WI38 (cell line): ENCODE measurements at regions not wholly inside any gene's neighbourhood (a gene's known extent, or its start where the extent isn't known, plus 50 kb on each side); places are given as distances from the start of the nearest gene placed in this dataset.

Source experiments
- H3K4me3 ChIP-seq: 2 replicates; pipeline ENCODE4 v1.5.1; 2011; ENCODE audit warnings: low read depth, mild to moderate bottlenecking, control low read depth, low read length
- TF ChIP-seq, protein P1 (sequence below): IDR thresholded peaks from 2 replicates; pipeline ENCODE4 v1.5.1; 2012; ENCODE audit warnings: low read depth, mild to moderate bottlenecking, control low read depth, low read length

DNA sequence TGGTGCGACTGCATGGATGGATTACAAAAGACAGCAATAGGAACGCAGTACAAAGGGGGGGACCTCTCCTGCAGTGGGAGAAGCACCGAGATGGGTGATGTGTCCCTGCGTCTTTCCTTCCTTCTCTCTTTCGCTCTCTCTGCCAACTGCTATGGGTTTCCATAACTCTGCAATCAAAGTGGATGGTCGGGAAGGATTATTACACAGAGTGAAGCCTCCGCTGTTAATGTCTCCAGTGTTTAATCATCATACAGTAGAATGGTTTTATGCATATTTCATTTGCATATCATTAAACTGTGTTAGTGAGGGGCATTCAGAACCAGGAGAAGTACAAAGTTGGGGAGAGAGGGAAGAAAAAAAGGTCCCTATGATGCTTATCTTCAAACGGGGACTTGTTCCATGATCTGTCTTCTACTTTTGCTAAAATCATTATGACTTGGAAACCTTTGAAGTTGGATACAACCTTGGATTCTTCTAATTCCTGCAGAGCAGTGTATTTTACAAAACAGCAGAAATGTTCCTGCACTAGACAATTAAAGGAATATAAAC is 255.9 kb upstream of the PMFBP1 start:
- TF ChIP-seq, protein P1, sequence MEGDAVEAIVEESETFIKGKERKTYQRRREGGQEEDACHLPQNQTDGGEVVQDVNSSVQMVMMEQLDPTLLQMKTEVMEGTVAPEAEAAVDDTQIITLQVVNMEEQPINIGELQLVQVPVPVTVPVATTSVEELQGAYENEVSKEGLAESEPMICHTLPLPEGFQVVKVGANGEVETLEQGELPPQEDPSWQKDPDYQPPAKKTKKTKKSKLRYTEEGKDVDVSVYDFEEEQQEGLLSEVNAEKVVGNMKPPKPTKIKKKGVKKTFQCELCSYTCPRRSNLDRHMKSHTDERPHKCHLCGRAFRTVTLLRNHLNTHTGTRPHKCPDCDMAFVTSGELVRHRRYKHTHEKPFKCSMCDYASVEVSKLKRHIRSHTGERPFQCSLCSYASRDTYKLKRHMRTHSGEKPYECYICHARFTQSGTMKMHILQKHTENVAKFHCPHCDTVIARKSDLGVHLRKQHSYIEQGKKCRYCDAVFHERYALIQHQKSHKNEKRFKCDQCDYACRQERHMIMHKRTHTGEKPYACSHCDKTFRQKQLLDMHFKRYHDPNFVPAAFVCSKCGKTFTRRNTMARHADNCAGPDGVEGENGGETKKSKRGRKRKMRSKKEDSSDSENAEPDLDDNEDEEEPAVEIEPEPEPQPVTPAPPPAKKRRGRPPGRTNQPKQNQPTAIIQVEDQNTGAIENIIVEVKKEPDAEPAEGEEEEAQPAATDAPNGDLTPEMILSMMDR: no peak
- no peak overlapping the region for H3K4me3 ChIP-seq

DNA sequence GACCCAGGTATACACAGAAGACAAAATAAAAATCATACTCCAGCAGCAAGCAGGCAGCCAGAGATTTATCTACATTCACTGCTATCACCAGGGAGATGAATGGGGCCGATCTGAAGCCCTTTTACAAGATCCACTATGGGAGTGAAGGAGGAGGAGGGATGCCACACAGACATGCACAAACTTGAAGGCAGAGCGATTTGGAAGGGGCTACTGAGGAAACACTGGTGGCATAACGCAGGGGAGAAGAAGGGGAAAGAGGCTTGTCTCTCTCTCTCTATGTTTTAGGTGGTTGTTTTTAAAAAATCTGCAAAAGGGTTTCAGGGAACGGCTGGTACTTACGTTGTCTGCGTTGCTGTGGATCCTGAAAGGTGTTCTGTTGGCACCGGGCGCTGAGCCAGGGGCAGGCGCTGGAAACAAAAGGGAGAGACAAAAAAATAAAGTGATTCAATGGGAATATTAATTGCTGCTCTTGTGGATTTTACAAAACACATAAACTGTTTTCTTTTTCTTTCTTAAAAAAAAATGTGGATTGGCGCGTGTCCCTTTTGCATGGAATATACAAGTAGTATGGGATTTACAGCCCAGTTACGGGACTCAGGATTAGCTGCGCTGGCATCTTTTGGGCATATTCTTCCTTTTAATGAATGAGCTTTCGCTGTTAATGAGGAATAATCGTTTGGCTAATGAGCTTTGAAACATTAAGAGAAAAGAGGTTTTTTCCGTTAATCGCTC is 255.3 kb upstream of the PMFBP1 start:
- H3K4me3 ChIP-seq: no peak overlapping the region
- TF ChIP-seq, protein P1: no peak

DNA sequence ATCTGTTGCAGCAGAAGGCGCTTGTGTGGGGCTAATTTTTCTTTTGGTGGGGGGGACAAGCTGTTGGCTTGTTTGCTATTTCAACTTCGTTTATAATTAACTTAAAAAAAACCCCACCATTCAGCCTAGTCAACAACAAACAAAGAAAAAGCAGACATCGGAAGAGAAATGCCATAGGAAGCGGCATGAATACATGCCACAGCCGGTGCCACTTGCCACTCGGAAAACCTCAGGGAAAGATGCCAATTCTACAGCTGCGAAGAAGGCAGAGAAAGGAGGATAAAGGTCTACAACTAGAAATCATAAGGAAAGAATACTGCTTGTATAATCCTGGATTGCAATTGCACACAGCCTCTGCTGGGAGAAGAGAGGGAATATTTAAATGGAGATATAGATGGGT is 254.4 kb upstream of the PMFBP1 start:
- no peak overlapping the region for H3K4me3 ChIP-seq
- TF ChIP-seq, protein P1: no peak

DNA sequence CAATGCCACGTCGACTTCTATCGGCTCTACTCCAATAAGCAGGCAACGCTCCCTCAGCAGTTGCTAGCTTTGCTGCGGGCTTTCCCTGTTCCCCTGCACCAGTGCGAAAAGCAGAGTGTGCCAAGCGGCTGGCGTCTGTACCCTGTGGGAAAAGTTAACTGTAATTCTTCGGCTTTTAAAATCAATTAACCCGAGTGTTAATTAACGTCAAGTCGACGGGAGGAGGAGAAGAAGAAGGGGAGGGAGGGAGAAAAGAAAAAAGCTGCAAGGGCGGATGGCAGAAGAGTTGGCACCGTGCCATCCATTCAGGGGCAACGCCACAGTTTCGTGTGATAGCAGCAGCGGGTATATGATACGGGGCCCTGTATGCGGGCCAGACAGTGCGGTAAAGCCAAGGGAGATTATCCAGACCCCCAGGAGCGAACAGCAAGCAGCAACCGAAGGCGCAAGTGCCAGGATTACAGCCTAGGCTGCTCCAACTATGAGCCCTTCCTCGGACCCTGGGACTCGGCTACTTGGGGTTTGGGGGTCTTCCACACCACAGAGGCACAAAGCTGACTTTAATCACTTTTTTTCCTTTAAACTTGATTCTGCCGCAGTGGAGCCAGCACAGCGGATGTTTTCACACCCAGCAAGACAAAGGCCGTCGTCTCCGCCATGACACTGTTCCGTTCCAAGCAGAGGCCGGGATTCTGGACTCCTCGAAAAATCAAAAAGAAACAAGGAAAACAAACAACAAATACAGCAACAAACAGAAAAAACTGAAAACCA is 253.8 kb upstream of the PMFBP1 start:
- H3K4me3 ChIP-seq: no peak overlapping the region
- TF ChIP-seq, protein P1: no peak

DNA sequence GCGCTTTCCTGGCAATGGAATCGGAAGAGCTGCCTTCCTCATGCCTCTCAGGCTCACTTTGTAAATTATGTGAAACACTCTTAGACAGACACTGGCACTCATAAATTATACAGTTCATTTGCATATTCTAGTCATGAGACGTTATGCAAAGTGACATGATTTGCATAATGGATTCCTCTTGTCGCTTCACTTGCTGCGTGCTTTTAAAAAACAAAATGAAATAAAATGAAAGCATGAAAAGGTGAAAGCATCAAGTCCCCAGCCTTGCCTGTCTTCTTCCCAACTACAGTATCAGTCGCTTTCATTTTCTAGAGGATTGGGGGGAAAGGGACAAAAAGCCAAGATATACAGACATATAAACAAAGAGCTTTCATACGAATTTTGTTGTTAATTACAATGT is 252.8 kb upstream of the PMFBP1 start:
- TF ChIP-seq, protein P1: no peak
- H3K4me3 ChIP-seq: no peak overlapping the region

DNA sequence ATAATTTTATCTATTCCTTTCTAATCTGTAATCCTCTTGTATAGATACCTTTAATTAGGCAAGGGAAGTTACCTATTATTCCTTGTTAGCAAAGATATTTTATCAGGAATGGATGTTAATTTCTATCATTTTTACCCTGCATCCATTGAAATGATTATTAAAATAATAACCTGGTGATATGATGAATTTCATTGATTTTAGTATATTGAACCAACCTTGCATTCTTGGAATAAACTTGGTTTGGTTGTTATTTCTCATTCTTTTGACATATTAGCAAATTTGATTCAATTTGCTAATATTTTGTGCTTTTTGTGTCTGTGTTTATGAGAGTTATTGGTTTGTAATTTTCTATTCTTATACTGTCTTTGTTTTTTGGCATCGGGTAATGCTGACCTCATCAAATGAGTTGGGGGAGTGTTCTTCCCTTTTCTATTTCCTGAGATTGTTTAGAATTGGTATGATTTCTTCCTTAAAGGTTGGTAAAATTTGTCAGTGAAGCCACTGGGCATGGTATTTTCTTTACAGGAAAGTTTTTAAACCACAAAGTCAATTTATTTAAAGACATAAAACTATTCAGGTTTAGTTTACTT is 250.4 kb upstream of the PMFBP1 start:
- TF ChIP-seq, protein P1: no peak
- H3K4me3 ChIP-seq: no peak overlapping the region
